ENCODE measurements at regions not wholly inside any gene's neighbourhood (a gene's known extent, or its start where the extent isn't known, plus 50 kb on each side); places are given as distances from the start of the nearest gene placed in this dataset.

- Histone ChIP-seq H3K9me3 (ENCODE audit: control insufficient read depth, low read depth, low read length) (no peaks in the 10 kb centered on the region), H2AFZ (ENCODE audit: low read length) (no peak overlapping the region), H2BK20ac (ENCODE audit: low read depth, low read length, poor library complexity, severe bottlenecking) (no peak overlapping the region), H4K5ac (ENCODE audit: insufficient read length, low read depth, low read length) (no peak overlapping the region), H3K18ac (ENCODE audit: insufficient read length, low read depth, low read length) (no peak overlapping the region), H3K4ac (ENCODE audit: low read depth, low read length) (no peak overlapping the region), H4K8ac (replicated peaks; ENCODE audit: insufficient read length, low read depth, low read length) (no peak overlapping the region), H3K27ac (ENCODE audit: insufficient read length, low read depth, low read length) (no peak overlapping the region), H4K91ac (ENCODE audit: insufficient read length, low read depth, low read length) (no peak overlapping the region), H2BK5ac (ENCODE audit: insufficient read length, low read length) (no peak overlapping the region), H3K4me2 (ENCODE audit: insufficient read depth, insufficient read length, low read length) (no peak overlapping the region), H3K9ac (ENCODE audit: extremely low read depth, insufficient read length, low read length) (no peak overlapping the region), H3K56ac (ENCODE audit: insufficient read length, low read depth, low read length) (no peak overlapping the region), H3T11ph (ENCODE audit: low read length) (no peak overlapping the region), H2BK120ac (ENCODE audit: low read depth, low read length, poor library complexity, severe bottlenecking) (no peak overlapping the region), H3K4me1 (ENCODE audit: insufficient read depth, low read length) (no peaks in the 10 kb centered on the region; the same call in 1 of the 2 replicates), H2BK12ac (ENCODE audit: insufficient read length, low read depth, low read length) (no peak overlapping the region), H4K20me1 (ENCODE audit: control insufficient read depth, insufficient read depth, insufficient read length) (no peaks in the 10 kb centered on the region), H3K79me2 (ENCODE audit: insufficient read depth, low read length) (no peaks in the 10 kb centered on the region), H3K23ac (ENCODE audit: insufficient read length, low read depth, low read length) (no peak overlapping the region), H3K79me1 (ENCODE audit: insufficient read depth, low read depth, low read length, poor library complexity, severe bottlenecking) (no peaks in the 10 kb centered on the region), H2AK5ac (ENCODE audit: insufficient read length, low read length) (no peak overlapping the region), H2BK15ac (ENCODE audit: low read depth, low read length) (no peak overlapping the region), H3K27me3 (ENCODE audit: insufficient read depth, low read length) (no peaks in the 10 kb centered on the region), H3K23me2 (ENCODE audit: insufficient read length, low read depth, low read length, poor library complexity, severe bottlenecking) (no peaks in the 10 kb centered on the region), H3K14ac (ENCODE audit: insufficient read depth, low read length) (no peak overlapping the region)
- no peak overlapping the region for H3K4me3 Mint-ChIP-seq
- no peak for DNase-seq
- no peaks in the 10 kb centered on the region for H3K9me3 Mint-ChIP-seq
- TF ChIP-seq, protein P1, sequence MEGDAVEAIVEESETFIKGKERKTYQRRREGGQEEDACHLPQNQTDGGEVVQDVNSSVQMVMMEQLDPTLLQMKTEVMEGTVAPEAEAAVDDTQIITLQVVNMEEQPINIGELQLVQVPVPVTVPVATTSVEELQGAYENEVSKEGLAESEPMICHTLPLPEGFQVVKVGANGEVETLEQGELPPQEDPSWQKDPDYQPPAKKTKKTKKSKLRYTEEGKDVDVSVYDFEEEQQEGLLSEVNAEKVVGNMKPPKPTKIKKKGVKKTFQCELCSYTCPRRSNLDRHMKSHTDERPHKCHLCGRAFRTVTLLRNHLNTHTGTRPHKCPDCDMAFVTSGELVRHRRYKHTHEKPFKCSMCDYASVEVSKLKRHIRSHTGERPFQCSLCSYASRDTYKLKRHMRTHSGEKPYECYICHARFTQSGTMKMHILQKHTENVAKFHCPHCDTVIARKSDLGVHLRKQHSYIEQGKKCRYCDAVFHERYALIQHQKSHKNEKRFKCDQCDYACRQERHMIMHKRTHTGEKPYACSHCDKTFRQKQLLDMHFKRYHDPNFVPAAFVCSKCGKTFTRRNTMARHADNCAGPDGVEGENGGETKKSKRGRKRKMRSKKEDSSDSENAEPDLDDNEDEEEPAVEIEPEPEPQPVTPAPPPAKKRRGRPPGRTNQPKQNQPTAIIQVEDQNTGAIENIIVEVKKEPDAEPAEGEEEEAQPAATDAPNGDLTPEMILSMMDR (conservative IDR thresholded peaks at IDR 0.05), result no peak
- H3K36me3 Mint-ChIP-seq (ENCODE audit: insufficient read depth in 1 of 3, low read depth in 3 of 3), result no peaks in the 10 kb centered on the region
- no peak overlapping the region for H3K27ac Mint-ChIP-seq
- no peaks in the 10 kb centered on the region for H3K27me3 Mint-ChIP-seq (ENCODE audit: low read depth)
- peaks cover 15 to 19% of the 10 kb centered on the region in 2 experiments for H3K4me1 Mint-ChIP-seq
- WGBS (ENCODE audit: extremely low coverage, insufficient read length, low lambda C conversion rate), result no CpG with 5 or more reads among the region's 4 CpGs
Measured at GRCh38 chr5:68151812-68152211, 63.7 kb upstream of the PIK3R1 start.
